Heart right ventricle (tissue), 16 donors: ENCODE measurements at regions not wholly inside any gene's neighbourhood (a gene's known extent, or its start where the extent isn't known, plus 50 kb on each side); places are given as distances from the start of the nearest gene placed in this dataset.
"Not testable (repeated sequence)": the region's sequence is repeated elsewhere in the genome, so short reads cannot be mapped to it uniquely, and the experiment has no call there.

Source experiments
- ATAC-seq, 8 donors: fragments of 200-7000 bp; cut with Tn5 transposase; one replicate each; pipeline ENCODE4 v1.9.1; 2020; ENCODE audit warnings: mild to moderate bottlenecking in 8 of 8, moderate library complexity in 8 of 8, moderate number of reproducible peaks in 1 of 8
- DNase-seq, 2 donors: peaks; one replicate each; pipeline ENCODE4 v3.0.0-alpha.2; 2020
- H3K27ac ChIP-seq, 10 donors: fragments of 200-600 bp; sonication (generic) in 2 of 10; one replicate each; pipeline versions ENCODE4 v1.5.0 to v1.8.0; 2020 to 2022; ENCODE audit warnings: mild to moderate bottlenecking in 3 of 10
- H3K27me3 ChIP-seq, 7 donors: fragments of 200-600 bp; one replicate each; pipeline ENCODE4 v1.8.0; 2021 to 2022; ENCODE audit warnings: mild to moderate bottlenecking in 2 of 7
- H3K36me3 ChIP-seq, 9 donors: fragments of 200-600 bp; sonication (generic) in 1 of 9; one replicate each; pipeline versions ENCODE4 v1.5.0 to v1.8.0; 2020 to 2022; ENCODE audit warnings: mild to moderate bottlenecking in 2 of 9
- H3K4me1 ChIP-seq, 9 donors: fragments of 200-600 bp; sonication (generic) in 1 of 9; one replicate each; pipeline versions ENCODE4 v1.5.0 to v1.8.0; 2020 to 2022; ENCODE audit warnings: mild to moderate bottlenecking in 4 of 9
- H3K4me3 ChIP-seq, 10 donors: fragments of 200-600 bp; sonication (generic) in 2 of 10; one replicate each; pipeline versions ENCODE4 v1.5.0 to v1.8.0; 2020 to 2022; ENCODE audit warnings: mild to moderate bottlenecking in 7 of 10, moderate library complexity in 2 of 10
- H3K9me3 ChIP-seq, 11 donors: fragments of 200-600 bp in 10 of 11; sonication (generic) in 2 of 11; one replicate each; pipeline versions ENCODE4 v1.5.0 to v1.8.0; 2013 to 2022; ENCODE audit warnings: mild to moderate bottlenecking in 2 of 11, control low read depth in 1 of 11, moderate library complexity in 1 of 11
- CTCF ChIP-seq, 9 donors: fragments of 200-600 bp; sonication (generic) in 2 of 9; IDR thresholded peaks; one replicate each; pipeline versions ENCODE4 v1.5.0 to v1.8.0; 2021 to 2022; ENCODE audit warnings: antibody characterized with exemption in 9 of 9, mild to moderate bottlenecking in 5 of 9, moderate library complexity in 1 of 9
- WGBS, 2 donors: extraction: QIAGEN DNeasy Blood & Tissue Kit; methylation state at CpG; one replicate each; pipeline ENCODE4 v1.1.7; 2013; ENCODE audit warnings: inconsistent platforms in 1 of 2; 5-methylcytosine and 5-hydroxymethylcytosine counted together
- intact Hi-C, 10 donors: fragments of 100-400 bp; cut with DNase I; formaldehyde crosslinking; loops; one replicate each; pipeline versions ENCODE4 v1.11.1 to v1.14.2; 2022
- donor health status: Arrhythmogenic right ventricular cardiomyopathy.
- donor health status: ischemic (EF 13 %, LVEDD 7.1; RV severe dilation, severe dysfunction).
- donor health status: healthy with polysubstance abuse.
- donor health status: DM: no; HTN: yes; CAD: no.
- donor health status: DM: no; HTN: no; CAD: no.
- donor health status: ischemic (EF 25% LVEDD 6.9; RV normal size, moderate dysfunction).
- donor health status: ischemic (EF 25% LVEDD 5.7; RV mildly dilated, moderate dysfunction).
- donor health status: healthy.
- donor health status: DM: yes; HTN: yes; CAD: no.
- donor health status: Ischemic cardiomyopathy.
- donor health status: ischemic (EF 35%, LVEDD 5.7; RV mildly dilated, moderate dysfunction).
- donor health status: nonischemic (EF 11% LVEDD 7.7; RV severe dilation, severe dysfunction).
- donor health status: DM: yes; HTN: yes; CAD: no.
- donor health status: PGD.
- donor health status: ischemic (EF 29% LVEDD 5.4; RV normal size, mild dysfunction).
- donor health status: nonischemic (EF 23%, LVEDD 6.1; RV moderate dilation, normal function).

- Histone ChIP-seq H3K36me3 (no peaks in the 10 kb centered on the region), H3K4me1 (peaks cover 0 to 34% (median 4%) of the 10 kb centered on the region in 9 donors), H3K27ac (no peak overlapping the region), H3K4me3 (no peak overlapping the region), H3K9me3 (peaks cover 0 to 4% (median 0%) of the 10 kb centered on the region in 11 donors), H3K27me3 (no peaks in the 10 kb centered on the region)
- 87 to 88% methylated on average over 7 of the region's 7 CpGs for WGBS, 2 donors
- ATAC-seq (no peak), DNase-seq (no peak)
- intact Hi-C loops: no loop called here
- no peak for TF ChIP-seq CTCF (IDR thresholded peaks at IDR 0.05)
Measured at GRCh38 chr2:8612734-8613179, 69.1 kb upstream of the ID2 start.

GRCh38 chr2:8613207-8613999 lies 68.5 kb upstream of the ID2 start:
- intact Hi-C loops, ATAC-seq, DNase-seq, H3K27ac ChIP-seq, H3K36me3 ChIP-seq, H3K27me3 ChIP-seq, H3K9me3 ChIP-seq, H3K4me3 ChIP-seq: not testable (repeated sequence)
- peaks cover 0 to 32% (median 4%) of the 10 kb centered on the region in 9 donors for H3K4me1 ChIP-seq
- 97 to 99% methylated on average over 8 of the region's 8 CpGs for WGBS, 2 donors

- Histone ChIP-seq H3K36me3 (no peaks in the 10 kb centered on the region), H3K4me1 (peaks cover 0 to 28% (median 4%) of the 10 kb centered on the region in 9 donors), H3K9me3 (peaks cover 0 to 4% (median 0%) of the 10 kb centered on the region in 11 donors), H3K27ac (no peak overlapping the region), H3K27me3 (no peaks in the 10 kb centered on the region), H3K4me3 (no peak overlapping the region)
- DNase-seq (no peak), ATAC-seq (no peak)
- TF ChIP-seq CTCF (IDR thresholded peaks at IDR 0.05): no peak
- 97 to 98% methylated on average over 4 of the region's 4 CpGs for WGBS, 2 donors
- intact Hi-C loops: no loop called here
Measured at GRCh38 chr2:8614646-8615045, 67.2 kb upstream of the ID2 start.

- H3K27ac ChIP-seq: no peak overlapping the region
- ATAC-seq: peak in 1 of 8 donors; percentile 6
- no peaks in the 10 kb centered on the region for H3K36me3 ChIP-seq
- 94 to 97% methylated on average over 6 of the region's 6 CpGs for WGBS, 2 donors
- peaks cover 0 to 4% (median 0%) of the 10 kb centered on the region in 11 donors for H3K9me3 ChIP-seq
- no peak overlapping the region for H3K4me3 ChIP-seq
- TF ChIP-seq CTCF (IDR thresholded peaks at IDR 0.05): no peak
- H3K4me1 ChIP-seq: peaks cover 0 to 22% (median 2%) of the 10 kb centered on the region in 9 donors
- intact Hi-C loops: no loop called here
- DNase-seq: no peak
- H3K27me3 ChIP-seq: no peaks in the 10 kb centered on the region
Measured at GRCh38 chr2:8615252-8615575, 66.6 kb upstream of the ID2 start.
